Neural cell (in vitro differentiated cells): ENCODE measurements at regions not wholly inside any gene's neighbourhood (a gene's known extent, or its start where the extent isn't known, plus 50 kb on each side); places are given as distances from the start of the nearest gene placed in this dataset.

Source experiments
- CTCF ChIP-seq: fragments of 450-650 bp; IDR thresholded peaks from 2 replicates; pipeline ENCODE4 v1.5.1; 2014; ENCODE audit warnings: antibody characterized with exemption, mild to moderate bottlenecking, moderate library complexity; ENCODE audit not compliant: poor library complexity, severe bottlenecking
- EP300 ChIP-seq: fragments of 450-650 bp; conservative IDR thresholded peaks from 2 replicates; pipeline ENCODE4 v1.6.1; 2014; ENCODE audit warnings: antibody characterized with exemption, mild to moderate bottlenecking, moderate library complexity; ENCODE audit not compliant: poor library complexity, severe bottlenecking
- EZH2 ChIP-seq: fragments of 200-600, 300-800 bp; shearing (Covaris generic), sonication (generic); IDR thresholded peaks from 2 replicates; pipeline ENCODE4 v1.6.1; 2014; ENCODE audit warnings: antibody characterized with exemption, low read length, borderline replicate concordance, mild to moderate bottlenecking; ENCODE audit not compliant: insufficient read depth, poor library complexity, severe bottlenecking
- RAD21 ChIP-seq: fragments of 450-650 bp; conservative IDR thresholded peaks from 2 replicates; pipeline ENCODE4 v1.6.1; 2014; ENCODE audit warnings: antibody characterized with exemption, mild to moderate bottlenecking, moderate library complexity
- SMC3 ChIP-seq: fragments of 450-650 bp; conservative IDR thresholded peaks from 2 replicates; pipeline ENCODE4 v1.6.1; 2014; ENCODE audit warnings: antibody characterized with exemption, mild to moderate bottlenecking, moderate library complexity; ENCODE audit not compliant: poor library complexity
- TAF1 ChIP-seq: IDR thresholded peaks from 2 replicates; pipeline ENCODE4 v1.6.1; 2012; ENCODE audit warnings: low read depth
- TF ChIP-seq, protein P1 (sequence below): IDR thresholded peaks from 2 replicates; pipeline ENCODE4 v1.6.1; 2012; ENCODE audit warnings: borderline replicate concordance

DNA sequence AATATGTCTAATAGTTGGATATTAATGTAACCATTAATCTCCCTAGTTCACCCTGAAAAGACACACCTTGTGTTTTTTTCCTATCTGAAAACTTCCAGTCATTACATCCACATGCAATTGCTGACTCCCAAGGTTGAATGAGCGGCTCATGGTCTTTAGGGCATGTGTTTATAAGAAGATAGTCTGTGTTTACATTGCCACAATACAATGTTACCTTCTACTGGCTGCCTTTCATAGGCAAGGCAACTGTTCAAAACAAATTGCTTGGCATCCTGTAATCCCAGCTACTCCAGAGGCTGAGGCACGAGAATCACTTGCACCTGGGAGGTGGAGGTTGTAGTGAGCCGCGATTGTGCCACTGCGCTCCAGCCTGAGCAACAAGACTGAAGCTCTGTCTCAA lies 52.6 kb upstream of the GPCPD1 start:
- TF ChIP-seq CTCF (no peak), RAD21 (no peak), EP300 (no peak), SMC3 (no peak), TAF1 (no peak), EZH2 (no peak)
- TF ChIP-seq, protein P1, sequence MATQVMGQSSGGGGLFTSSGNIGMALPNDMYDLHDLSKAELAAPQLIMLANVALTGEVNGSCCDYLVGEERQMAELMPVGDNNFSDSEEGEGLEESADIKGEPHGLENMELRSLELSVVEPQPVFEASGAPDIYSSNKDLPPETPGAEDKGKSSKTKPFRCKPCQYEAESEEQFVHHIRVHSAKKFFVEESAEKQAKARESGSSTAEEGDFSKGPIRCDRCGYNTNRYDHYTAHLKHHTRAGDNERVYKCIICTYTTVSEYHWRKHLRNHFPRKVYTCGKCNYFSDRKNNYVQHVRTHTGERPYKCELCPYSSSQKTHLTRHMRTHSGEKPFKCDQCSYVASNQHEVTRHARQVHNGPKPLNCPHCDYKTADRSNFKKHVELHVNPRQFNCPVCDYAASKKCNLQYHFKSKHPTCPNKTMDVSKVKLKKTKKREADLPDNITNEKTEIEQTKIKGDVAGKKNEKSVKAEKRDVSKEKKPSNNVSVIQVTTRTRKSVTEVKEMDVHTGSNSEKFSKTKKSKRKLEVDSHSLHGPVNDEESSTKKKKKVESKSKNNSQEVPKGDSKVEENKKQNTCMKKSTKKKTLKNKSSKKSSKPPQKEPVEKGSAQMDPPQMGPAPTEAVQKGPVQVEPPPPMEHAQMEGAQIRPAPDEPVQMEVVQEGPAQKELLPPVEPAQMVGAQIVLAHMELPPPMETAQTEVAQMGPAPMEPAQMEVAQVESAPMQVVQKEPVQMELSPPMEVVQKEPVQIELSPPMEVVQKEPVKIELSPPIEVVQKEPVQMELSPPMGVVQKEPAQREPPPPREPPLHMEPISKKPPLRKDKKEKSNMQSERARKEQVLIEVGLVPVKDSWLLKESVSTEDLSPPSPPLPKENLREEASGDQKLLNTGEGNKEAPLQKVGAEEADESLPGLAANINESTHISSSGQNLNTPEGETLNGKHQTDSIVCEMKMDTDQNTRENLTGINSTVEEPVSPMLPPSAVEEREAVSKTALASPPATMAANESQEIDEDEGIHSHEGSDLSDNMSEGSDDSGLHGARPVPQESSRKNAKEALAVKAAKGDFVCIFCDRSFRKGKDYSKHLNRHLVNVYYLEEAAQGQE = no peak
